GM19240 (cell line): ENCODE measurements at regions not wholly inside any gene's neighbourhood (a gene's known extent, or its start where the extent isn't known, plus 50 kb on each side); places are given as distances from the start of the nearest gene placed in this dataset.

ENCODE experiments used
- DNase-seq: peaks from one replicate; pipeline ENCODE4 v3.0.0; 2011; ENCODE audit warnings: low spot score; ENCODE audit not compliant: insufficient read length

- DNase-seq: no peak
Measured at GRCh38 chr13:103349211-103349980, 283.2 kb upstream of the SLC10A2 start.

GRCh38 chr13:103335241-103335640 is 269.0 kb upstream of the SLC10A2 start:
- no peak for DNase-seq

GRCh38 chr13:103331924-103332323 is 265.7 kb upstream of the SLC10A2 start:
- DNase-seq: no peak

- DNase-seq: no peak
Measured at GRCh38 chr13:103328899-103329298, 262.7 kb upstream of the SLC10A2 start.

DNA sequence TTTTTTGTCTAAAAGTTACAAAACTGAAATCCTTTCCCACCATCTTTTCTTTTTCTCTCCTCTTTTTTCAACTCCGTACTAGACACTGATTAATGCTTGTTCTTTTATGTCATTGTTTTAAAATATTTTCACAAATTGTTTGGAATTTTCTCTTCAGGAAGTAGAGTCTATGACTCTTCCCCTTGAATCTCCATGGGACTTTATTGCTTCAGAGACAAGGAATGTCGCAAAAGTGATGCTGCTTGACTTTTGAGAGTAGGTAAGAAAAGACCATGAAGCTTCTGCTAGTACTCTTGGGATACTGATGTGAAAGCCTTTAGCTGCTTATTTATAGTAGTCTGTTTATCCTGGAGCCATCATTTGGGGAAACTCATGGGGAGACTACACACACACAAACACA is 260.1 kb upstream of the SLC10A2 start:
- no peak for DNase-seq

DNA sequence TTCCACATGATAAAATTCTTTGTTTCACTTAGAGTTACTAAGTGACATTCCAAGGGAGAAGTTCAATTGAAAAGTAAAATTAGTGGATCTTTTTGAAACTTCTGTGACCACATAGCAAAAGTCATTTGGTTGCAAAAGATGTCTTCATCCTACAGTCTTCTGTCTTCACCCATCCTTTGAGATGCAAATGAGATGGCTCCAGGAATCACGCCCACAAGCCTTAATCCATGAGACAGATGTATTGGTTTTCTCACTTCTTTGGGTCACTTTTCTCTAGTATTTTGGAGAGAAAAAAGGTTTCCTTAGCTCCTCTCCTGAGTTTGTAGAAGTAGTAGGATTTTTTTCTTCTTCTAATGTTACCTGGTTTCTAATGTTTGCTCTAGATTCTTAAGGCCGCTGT is 259.5 kb upstream of the SLC10A2 start:
- DNase-seq: no peak

- no peak for DNase-seq
Measured at GRCh38 chr13:103324641-103325040, 258.4 kb upstream of the SLC10A2 start.

GRCh38 chr13:103315711-103316110 is 249.5 kb upstream of the SLC10A2 start:
- no peak for DNase-seq

DNA sequence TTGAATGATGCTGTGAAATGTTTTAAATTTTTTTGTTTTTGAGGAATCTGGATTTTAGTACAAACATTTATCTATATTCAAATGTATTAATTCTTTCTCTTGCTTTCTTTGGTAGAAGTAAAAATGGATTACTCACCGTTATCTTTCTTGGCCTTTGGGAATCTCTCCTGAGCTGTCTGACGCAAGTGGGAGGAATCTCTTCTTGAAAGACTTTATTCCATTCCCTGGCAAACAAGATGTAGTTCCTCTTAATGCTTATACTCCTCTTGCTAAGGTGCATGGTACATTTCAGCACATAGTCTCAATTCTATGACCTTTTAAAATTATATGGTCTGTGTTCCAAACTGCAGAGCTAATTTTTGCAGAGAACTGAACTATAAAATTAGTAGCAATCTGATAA is 246.2 kb upstream of the SLC10A2 start:
- DNase-seq: no peak

DNA sequence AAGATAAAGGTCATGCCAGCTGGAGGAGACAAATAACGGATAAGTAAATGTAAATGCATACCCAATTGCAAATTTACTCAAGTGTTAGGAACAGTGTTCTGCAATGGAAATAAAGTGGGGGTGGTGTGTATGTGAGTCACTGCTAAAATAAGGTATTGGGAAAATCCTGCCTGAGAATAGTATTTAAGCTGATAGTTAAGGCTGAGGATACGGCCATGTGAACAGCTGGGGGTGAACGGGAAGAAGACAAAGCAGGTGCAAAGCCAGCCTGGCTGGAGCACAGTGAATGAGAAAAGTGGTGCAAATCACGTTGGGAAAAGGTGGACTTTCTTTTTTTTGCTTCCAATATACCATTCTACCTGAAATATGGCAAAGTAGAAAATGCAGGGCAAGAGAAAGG is 242.4 kb upstream of the SLC10A2 start:
- no peak for DNase-seq

GRCh38 chr13:103306163-103306562 is 239.9 kb upstream of the SLC10A2 start:
- no peak for DNase-seq

- DNase-seq: no peak
Measured at GRCh38 chr13:103303078-103303651, 236.9 kb upstream of the SLC10A2 start.

GRCh38 chr13:103302676-103303075 is 236.5 kb upstream of the SLC10A2 start:
- DNase-seq: no peak

GRCh38 chr13:103299079-103299478 is 232.9 kb upstream of the SLC10A2 start:
- DNase-seq: no peak

- no peak for DNase-seq
Measured at GRCh38 chr13:103297083-103297482, 230.9 kb upstream of the SLC10A2 start.

DNA sequence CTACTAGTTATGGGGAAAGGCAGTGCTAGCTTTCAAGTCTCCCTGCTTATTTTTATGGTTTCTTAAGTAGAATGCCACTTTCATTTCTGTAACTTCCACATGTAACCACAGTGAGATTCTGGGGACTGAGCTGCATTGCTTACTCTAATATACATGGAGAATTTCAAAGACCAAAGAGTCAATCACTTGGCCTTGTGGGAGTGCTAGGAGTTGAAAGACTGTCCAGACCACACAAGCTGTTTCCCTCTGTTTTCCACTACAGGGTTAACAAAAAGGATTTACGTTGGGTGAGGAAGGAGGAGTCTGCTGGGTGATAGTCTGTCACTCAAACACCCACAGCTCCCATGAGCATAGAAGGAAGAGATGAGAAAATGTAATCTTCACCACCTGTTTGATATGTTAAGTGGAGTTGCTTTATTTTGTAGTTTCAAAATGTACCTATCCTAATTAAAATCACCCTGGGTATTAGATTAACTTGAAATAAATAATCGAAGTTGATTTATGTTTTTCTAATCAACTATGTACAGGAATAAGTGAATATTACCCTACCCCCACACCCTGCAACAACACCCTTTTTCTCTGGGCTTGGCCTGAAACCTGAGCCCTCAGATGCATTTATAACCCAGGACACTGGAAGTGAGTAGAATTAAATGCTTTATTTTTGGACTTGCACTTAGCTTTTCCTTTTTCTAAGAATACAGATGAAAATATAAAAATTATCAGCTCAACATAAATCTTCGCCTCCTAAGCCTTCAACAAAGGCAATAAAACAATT is 225.8 kb upstream of the SLC10A2 start:
- no peak for DNase-seq

- DNase-seq: no peak
Measured at GRCh38 chr13:103291226-103291625, 225.0 kb upstream of the SLC10A2 start.

DNA sequence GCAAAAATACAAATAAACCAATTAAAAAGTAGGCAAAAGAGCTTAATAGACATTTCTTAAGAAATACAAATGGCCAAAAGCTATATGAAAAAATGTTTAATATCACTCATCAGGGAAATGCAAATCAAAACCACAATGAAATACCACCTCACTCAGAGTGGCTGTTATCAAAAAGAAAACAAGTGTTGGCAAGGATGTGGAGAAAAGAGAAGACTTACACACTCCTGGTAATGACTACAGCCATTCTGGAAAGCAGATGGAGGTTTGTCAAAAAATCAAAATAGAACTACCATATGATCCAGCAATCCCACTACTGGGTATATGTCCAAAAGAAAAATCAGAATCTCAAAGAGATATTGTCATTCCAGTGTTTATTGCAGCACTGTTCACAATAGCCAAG is 223.5 kb upstream of the SLC10A2 start:
- DNase-seq: no peak

- DNase-seq: no peak
Measured at GRCh38 chr13:103288114-103288513, 221.9 kb upstream of the SLC10A2 start.

GRCh38 chr13:103287659-103288058 is 221.4 kb upstream of the SLC10A2 start:
- DNase-seq: no peak

- no peak for DNase-seq
Measured at GRCh38 chr13:103284466-103284865, 218.2 kb upstream of the SLC10A2 start.

DNA sequence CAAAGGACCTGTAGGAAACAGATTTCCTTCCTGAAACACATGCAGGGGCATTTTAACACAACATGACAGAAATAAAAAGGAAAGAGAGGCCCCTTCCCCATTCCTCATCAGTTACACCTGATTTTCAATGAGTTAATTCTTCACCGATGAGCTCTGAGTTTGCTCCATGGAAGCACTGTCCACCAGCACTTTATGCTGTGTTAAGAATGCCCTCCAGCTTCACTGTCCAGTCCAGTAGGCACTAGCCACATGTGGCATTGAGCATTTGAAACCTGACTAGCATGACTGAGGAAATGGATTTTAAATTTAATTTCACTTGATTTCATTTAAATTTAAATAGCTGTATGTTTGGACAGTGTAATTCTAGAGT is 217.2 kb upstream of the SLC10A2 start:
- no peak for DNase-seq
